ENCODE measurements at regions not wholly inside any gene's neighbourhood (a gene's known extent, or its start where the extent isn't known, plus 50 kb on each side); places are given as distances from the start of the nearest gene placed in this dataset.

GRCh38 chr3:13954741-13955483 is 75.0 kb upstream of the WNT7A start:
- no peak for DNase-seq (ENCODE audit: low read depth)

GRCh38 chr3:13954266-13954665 is 74.4 kb upstream of the WNT7A start:
- DNase-seq (ENCODE audit: low read depth) = no peak

- no peak for DNase-seq (ENCODE audit: low read depth)
These were observed 71.3 kb upstream of the WNT7A start for GRCh38 chr3:13951184-13951583.

GRCh38 chr3:13950042-13950441 is 70.2 kb upstream of the WNT7A start:
- no peak for DNase-seq (ENCODE audit: low read depth)

- no peak for DNase-seq (ENCODE audit: low read depth)
These were observed 68.0 kb upstream of the WNT7A start for GRCh38 chr3:13947912-13948311.

- no peak for DNase-seq (ENCODE audit: low read depth)
These were observed 59.3 kb upstream of the WNT7A start for GRCh38 chr3:13939206-13939605.

- no peak for DNase-seq (ENCODE audit: low read depth)
These were observed 57.3 kb upstream of the WNT7A start for GRCh38 chr3:13937131-13937530.

- DNase-seq (ENCODE audit: low read depth) = no peak
These were observed 55.7 kb upstream of the WNT7A start for GRCh38 chr3:13935494-13936094.

- DNase-seq (ENCODE audit: low read depth) = no peak
These were observed 54.9 kb upstream of the WNT7A start for GRCh38 chr3:13934813-13935212.

GRCh38 chr3:13934315-13934714 is 54.4 kb upstream of the WNT7A start:
- DNase-seq (ENCODE audit: low read depth) = no peak

GRCh38 chr3:13932578-13933295 is 52.9 kb upstream of the WNT7A start:
- DNase-seq (ENCODE audit: low read depth) = no peak

GRCh38 chr3:13931172-13931571 is 51.3 kb upstream of the WNT7A start:
- DNase-seq (ENCODE audit: low read depth) = no peak
